Progenitor cell of endocrine pancreas (in vitro differentiated cells): ENCODE measurements at regions not wholly inside any gene's neighbourhood (a gene's known extent, or its start where the extent isn't known, plus 50 kb on each side); places are given as distances from the start of the nearest gene placed in this dataset.
"Not testable (repeated sequence)": the region's sequence is repeated elsewhere in the genome, so short reads cannot be mapped to it uniquely, and the experiment has no call there.

Experiments
- DNase-seq: peaks from one replicate; pipeline ENCODE4 v3.0.0; 2021; ENCODE audit warnings: low spot score; ENCODE audit not compliant: unreplicated experiment
- H3K27ac Mint-ChIP-seq: 2 replicates; pipeline ENCODE4 v1.8.0; 2021; ENCODE audit warnings: mild to moderate bottlenecking, moderate library complexity, mixed read lengths
- H3K27me3 Mint-ChIP-seq: 2 replicates; pipeline ENCODE4 v1.8.0; 2021; ENCODE audit warnings: mixed read lengths
- H3K36me3 Mint-ChIP-seq: 2 replicates; pipeline ENCODE4 v1.8.0; 2022; ENCODE audit warnings: mixed read lengths; ENCODE audit not compliant: insufficient read depth
- H3K4me1 Mint-ChIP-seq: 2 replicates; pipeline ENCODE4 v1.8.0; 2021; ENCODE audit warnings: low read depth, mixed read lengths
- H3K4me3 Mint-ChIP-seq: 2 replicates; pipeline ENCODE4 v1.8.0; 2021; ENCODE audit warnings: low read depth, mild to moderate bottlenecking, moderate library complexity, mixed read lengths
- H3K9me3 Mint-ChIP-seq: 2 replicates; pipeline ENCODE4 v1.8.0; 2021; ENCODE audit warnings: low read depth, mixed read lengths
- TF ChIP-seq, protein P1 (sequence below): fragments of 200-600 bp; sonication (generic); IDR thresholded peaks from one replicate; pipeline ENCODE4 v1.5.0; 2021; ENCODE audit warnings: antibody characterized with exemption, mild to moderate bottlenecking; ENCODE audit not compliant: unreplicated experiment

- no peak for DNase-seq
- H3K27ac Mint-ChIP-seq, result no peak overlapping the region
- H3K4me3 Mint-ChIP-seq, result no peak overlapping the region
- H3K4me1 Mint-ChIP-seq, result no peaks in the 10 kb centered on the region
- no peaks in the 10 kb centered on the region for H3K36me3 Mint-ChIP-seq
- peaks cover 2% of the 10 kb centered on the region for H3K27me3 Mint-ChIP-seq
- TF ChIP-seq, protein P1, sequence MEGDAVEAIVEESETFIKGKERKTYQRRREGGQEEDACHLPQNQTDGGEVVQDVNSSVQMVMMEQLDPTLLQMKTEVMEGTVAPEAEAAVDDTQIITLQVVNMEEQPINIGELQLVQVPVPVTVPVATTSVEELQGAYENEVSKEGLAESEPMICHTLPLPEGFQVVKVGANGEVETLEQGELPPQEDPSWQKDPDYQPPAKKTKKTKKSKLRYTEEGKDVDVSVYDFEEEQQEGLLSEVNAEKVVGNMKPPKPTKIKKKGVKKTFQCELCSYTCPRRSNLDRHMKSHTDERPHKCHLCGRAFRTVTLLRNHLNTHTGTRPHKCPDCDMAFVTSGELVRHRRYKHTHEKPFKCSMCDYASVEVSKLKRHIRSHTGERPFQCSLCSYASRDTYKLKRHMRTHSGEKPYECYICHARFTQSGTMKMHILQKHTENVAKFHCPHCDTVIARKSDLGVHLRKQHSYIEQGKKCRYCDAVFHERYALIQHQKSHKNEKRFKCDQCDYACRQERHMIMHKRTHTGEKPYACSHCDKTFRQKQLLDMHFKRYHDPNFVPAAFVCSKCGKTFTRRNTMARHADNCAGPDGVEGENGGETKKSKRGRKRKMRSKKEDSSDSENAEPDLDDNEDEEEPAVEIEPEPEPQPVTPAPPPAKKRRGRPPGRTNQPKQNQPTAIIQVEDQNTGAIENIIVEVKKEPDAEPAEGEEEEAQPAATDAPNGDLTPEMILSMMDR, result no peak
- peaks cover 15% of the 10 kb centered on the region for H3K9me3 Mint-ChIP-seq
These were observed 581.0 kb downstream of the UQCRFS1 start for GRCh38 chr19:28631961-28632360.

DNA sequence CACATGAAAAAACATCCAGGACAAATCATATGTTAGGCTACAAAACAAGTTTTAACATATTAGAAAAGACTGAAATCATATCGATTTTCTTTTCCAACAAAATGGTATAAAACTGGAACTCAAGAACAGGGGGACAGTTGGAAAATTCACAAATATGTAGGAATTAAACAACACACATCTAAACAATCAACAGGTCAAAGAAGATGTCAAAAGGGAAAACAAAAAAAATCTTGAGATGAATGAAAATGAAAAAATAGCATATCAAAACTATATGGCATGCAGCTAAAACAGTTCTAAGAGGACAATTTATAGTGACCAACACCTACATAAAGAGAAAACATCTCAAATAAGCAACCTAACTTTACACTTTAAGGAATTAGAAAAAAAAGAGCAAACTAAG lies 585.3 kb downstream of the UQCRFS1 start:
- DNase-seq, result no peak
- Mint-ChIP-seq H3K36me3 (no peaks in the 10 kb centered on the region), H3K27me3 (no peaks in the 10 kb centered on the region), H3K4me3 (no peak overlapping the region), H3K9me3 (peaks cover 20% of the 10 kb centered on the region), H3K4me1 (no peaks in the 10 kb centered on the region), H3K27ac (no peak overlapping the region)
- TF ChIP-seq, protein P1, result no peak

DNA sequence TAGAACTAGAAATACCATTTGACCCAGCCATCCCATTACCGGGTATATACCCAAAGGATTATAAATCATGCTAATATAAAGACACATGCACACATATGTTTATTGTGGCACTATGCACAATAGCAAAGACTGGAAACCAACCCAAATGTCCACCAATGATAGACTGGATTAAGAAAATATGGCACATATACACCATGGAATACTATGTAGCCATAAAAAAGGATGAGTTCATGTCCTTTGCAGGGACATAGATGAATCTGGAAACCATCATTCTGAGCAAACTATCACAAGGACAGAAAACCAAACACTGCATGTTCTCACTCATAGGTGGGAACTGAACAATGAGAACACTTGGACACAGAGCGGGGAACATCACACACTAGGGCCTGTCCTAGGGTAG lies 586.5 kb downstream of the UQCRFS1 start:
- not testable (repeated sequence) for DNase-seq, H3K36me3 Mint-ChIP-seq, H3K4me1 Mint-ChIP-seq, H3K4me3 Mint-ChIP-seq, H3K27ac Mint-ChIP-seq, H3K27me3 Mint-ChIP-seq
- peaks cover 20% of the 10 kb centered on the region for H3K9me3 Mint-ChIP-seq

DNA sequence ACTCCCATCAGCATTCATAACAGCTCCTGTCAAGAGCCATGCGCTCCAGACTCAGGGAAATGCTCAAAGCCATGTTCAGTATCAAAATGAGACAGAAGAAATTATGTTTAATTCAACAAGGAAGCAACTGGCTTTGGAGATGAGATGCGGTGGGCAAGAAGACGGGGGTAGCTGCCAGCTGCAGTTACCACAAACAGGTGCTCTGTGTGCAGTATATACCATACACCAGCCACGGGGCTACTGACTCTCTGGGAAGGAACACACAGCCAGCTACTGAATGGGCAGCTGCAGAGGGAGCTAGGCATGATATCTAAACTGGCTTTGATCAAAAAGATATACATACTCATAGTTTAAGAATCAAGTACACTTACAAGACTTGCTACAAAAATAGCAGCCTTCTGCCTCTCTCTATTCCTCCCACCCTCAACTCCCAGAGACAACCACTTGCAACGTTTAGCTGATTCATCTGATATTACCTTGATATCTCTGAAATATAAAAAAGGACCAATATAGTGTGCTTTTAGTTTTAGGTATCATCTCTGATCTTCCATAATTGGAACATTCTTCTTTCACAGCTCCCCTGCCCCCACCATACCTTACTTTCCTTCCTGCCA lies 593.0 kb downstream of the UQCRFS1 start:
- no peak overlapping the region for H3K4me3 Mint-ChIP-seq
- no peak overlapping the region for H3K27ac Mint-ChIP-seq
- no peaks in the 10 kb centered on the region for H3K4me1 Mint-ChIP-seq
- TF ChIP-seq, protein P1, result no peak
- no peak for DNase-seq
- no peaks in the 10 kb centered on the region for H3K36me3 Mint-ChIP-seq
- H3K27me3 Mint-ChIP-seq, result peaks cover 13% of the 10 kb centered on the region
- peaks cover 9% of the 10 kb centered on the region for H3K9me3 Mint-ChIP-seq

DNA sequence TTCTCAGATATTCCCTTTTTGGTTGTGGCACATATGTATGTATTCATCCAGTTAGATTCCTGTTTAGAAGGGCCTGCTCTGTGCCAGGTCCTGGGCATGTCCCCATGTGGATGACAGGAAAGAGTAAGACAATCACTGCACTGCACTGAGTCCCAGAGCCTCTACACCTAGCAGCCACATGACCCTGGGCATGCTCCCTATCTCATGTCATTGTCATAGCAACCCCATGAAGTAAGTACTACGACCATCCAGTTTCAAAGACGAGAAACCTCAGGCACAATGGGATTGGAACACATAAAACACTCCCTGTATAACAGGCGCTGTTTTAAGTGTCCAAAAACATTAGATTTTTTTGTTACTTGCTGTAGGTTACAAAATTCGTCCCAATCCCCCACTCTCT lies 594.4 kb downstream of the UQCRFS1 start:
- no peak for DNase-seq
- H3K9me3 Mint-ChIP-seq, result peaks cover 15% of the 10 kb centered on the region
- no peaks in the 10 kb centered on the region for H3K36me3 Mint-ChIP-seq
- peaks cover 13% of the 10 kb centered on the region for H3K27me3 Mint-ChIP-seq
- no peaks in the 10 kb centered on the region for H3K4me1 Mint-ChIP-seq
- no peak overlapping the region for H3K27ac Mint-ChIP-seq
- TF ChIP-seq, protein P1, result no peak
- H3K4me3 Mint-ChIP-seq, result no peak overlapping the region

- no peak for DNase-seq
- peaks cover 15% of the 10 kb centered on the region for H3K9me3 Mint-ChIP-seq
- H3K4me1 Mint-ChIP-seq, result no peaks in the 10 kb centered on the region
- H3K27me3 Mint-ChIP-seq, result peaks cover 13% of the 10 kb centered on the region
- H3K36me3 Mint-ChIP-seq, result no peaks in the 10 kb centered on the region
- TF ChIP-seq, protein P1, result no peak
- no peak overlapping the region for H3K27ac Mint-ChIP-seq
- no peak overlapping the region for H3K4me3 Mint-ChIP-seq
These were observed 597.0 kb downstream of the UQCRFS1 start for GRCh38 chr19:28615966-28616365.
